H1 (cell line): ENCODE measurements at regions not wholly inside any gene's neighbourhood (a gene's known extent, or its start where the extent isn't known, plus 50 kb on each side); places are given as distances from the start of the nearest gene placed in this dataset.

Experiments used
- KDM1A ChIP-seq: fragments of 200-600, 300-600 bp; sonication (generic); IDR thresholded peaks from 2 replicates; pipeline ENCODE4 v1.7.1; 2016; ENCODE audit warnings: mild to moderate bottlenecking, low read length, borderline replicate concordance
- SIX5 ChIP-seq: IDR thresholded peaks from 2 replicates; pipeline ENCODE4 v1.6.1; 2011; ENCODE audit warnings: mild to moderate bottlenecking, low read depth, low read length
- TCF12 ChIP-seq: IDR thresholded peaks from 2 replicates; pipeline ENCODE4 v1.6.1; 2011; ENCODE audit warnings: low read depth, mild to moderate bottlenecking, low read length

DNA sequence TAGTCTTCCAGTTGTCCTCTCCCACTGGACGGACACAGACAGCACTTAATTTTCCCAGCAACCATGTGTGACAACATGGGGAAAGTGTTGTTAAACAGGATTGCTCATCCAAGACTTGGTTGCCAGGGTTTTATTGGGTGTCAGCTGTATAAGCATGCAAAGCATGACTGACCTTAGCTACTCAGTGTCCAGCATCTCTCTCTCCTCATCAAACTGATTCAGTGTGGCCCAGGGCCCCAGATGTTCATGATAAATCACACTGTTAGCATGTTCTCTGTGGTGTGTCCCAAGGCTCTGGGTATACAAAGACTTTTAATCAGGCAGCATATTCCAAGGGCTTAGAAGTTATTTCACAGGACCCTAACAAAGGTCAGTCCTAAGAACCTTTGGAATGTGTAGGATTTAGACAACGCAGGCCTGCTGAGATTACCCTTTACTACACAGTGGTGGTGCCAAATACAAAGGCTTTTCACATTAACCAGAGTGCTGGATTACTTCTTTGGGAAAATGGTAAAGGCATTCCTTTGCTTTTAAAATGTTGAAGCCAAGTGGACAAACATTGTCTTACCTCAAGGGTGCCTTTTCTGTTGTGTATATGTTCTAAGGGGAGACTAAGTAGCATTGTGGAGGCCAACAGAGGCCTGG is 213.3 kb downstream of the GLUD2 start (continued):
- no peak for TF ChIP-seq KDM1A
- no peak for TF ChIP-seq TCF12
- no peak for TF ChIP-seq SIX5
- TF ChIP-seq, all 59 proteins: peak for 0
